HG02588 (cell line): ENCODE measurements at regions not wholly inside any gene's neighbourhood (a gene's known extent, or its start where the extent isn't known, plus 50 kb on each side); places are given as distances from the start of the nearest gene placed in this dataset.
"Not testable (repeated sequence)": the region's sequence is repeated elsewhere in the genome, so short reads cannot be mapped to it uniquely, and the experiment has no call there.

Source experiments
- ATAC-seq: cut with Tn5 transposase; IDR thresholded peaks from one replicate; pipeline ENCODE4 v1.9.1; 2021; ENCODE audit warnings: mild to moderate bottlenecking, moderate library complexity; ENCODE audit not compliant: unreplicated experiment

DNA sequence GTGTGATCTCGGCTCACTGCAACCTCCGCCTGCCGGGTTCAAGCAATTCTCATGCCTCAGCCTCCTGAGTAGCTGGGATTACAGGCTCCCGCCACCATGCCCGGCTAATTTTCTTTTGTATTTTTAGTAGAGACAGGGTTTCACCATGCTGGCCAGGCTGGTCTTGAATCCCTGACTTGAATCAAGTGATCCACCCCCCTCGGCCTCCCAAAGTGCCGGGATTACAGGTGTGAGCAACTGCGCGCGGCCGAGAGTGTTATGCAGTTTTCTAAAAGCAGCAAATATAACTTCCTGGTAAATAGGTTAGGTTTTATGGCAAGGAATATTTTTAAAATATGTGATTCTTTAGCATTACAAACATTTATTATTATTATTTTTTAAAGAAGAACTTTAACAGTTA is 592.8 kb upstream of the PRR20A start:
- ATAC-seq: not testable (repeated sequence)

DNA sequence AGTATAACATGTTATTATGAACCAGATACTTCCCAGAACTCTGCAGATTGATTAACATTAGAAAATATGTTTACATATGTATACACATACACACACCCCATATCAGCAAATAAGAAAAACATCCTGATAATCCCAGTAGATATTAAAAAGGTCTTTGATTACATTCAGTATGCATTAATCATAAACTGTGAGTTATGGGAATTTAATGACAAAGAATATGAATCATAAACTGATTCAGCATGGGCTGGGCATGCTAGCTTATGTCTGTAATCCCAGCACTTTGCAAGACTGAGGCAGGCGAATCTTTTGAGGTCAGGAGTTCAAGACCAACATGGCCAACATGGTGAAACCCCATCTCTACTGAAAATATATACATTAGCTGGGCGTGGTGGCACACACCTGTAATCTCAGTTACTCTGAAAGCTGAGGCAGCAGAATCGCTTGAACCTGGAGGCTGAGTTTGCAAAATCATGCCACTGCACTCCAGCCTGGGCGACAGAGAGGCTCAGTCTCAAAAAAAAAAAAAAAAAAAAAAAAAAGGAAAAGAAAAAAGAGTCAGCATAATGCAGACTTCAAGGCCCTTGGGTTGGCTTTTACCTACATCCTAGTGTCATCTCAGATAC is 581.9 kb upstream of the PRR20A start:
- no peak for ATAC-seq

- no peak for ATAC-seq
Observed at GRCh38 chr13:56561327-56561726, 579.4 kb upstream of the PRR20A start.

DNA sequence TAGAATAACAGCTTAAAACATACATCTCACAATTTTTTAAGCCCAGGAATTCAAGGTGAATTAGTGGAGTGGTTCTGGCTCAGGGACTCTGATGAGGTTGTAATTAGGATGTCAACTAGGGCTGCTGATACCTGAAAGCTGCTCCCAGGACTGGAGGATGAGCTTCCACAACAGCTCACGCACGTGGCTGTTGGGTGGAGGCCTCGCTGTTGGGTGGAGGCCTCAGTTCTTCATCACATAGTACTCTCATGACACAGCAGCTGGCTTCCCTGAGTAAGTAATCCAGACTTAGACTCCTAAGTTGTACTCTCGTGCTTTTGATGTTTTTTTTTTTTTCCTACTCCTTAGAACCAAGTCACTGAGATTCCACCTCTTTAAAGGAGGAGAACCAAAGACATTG is 577.1 kb upstream of the PRR20A start:
- no peak for ATAC-seq

DNA sequence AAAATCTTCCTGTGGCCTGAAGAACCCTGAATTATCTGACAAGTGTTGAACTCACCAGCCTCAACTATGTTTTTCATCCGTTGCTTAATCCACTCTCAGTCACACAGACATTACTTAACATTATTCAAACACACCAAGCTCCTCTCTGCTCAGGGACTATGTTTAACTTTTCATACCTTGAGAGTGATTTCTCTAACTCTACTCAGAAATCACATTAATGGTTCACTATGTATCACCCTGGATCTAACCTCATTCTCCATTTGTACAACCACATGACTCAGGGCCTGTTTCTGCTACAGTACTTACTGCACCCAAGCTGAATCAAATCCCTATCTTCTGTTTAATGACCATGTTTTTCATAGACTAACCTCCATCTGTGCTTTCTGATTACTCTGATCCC is 553.7 kb upstream of the PRR20A start:
- no peak for ATAC-seq

DNA sequence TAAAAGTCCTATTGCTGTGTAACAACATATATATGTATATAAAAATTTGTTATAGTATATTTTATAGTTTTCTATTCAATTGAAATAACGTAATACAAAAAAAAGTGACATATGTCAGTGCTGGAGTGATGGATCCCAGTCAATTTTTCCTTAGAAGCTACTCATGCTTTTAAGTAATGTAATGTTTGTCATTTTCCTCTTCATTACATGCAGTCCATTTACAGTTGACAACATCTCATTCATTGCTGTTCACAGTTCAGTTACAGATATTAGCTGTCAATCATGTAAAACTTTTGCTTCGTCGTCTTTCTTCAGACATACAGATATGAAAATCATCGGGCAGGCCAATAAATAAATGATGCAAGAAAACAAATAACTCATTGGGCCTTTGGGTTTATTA is 525.1 kb upstream of the PRR20A start:
- ATAC-seq: no peak

- ATAC-seq: no peak
Observed at GRCh38 chr13:56622840-56623239, 517.9 kb upstream of the PRR20A start.

- ATAC-seq: not testable (repeated sequence)
Observed at GRCh38 chr13:56628886-56629285, 511.8 kb upstream of the PRR20A start.

- not testable (repeated sequence) for ATAC-seq
Observed at GRCh38 chr13:56631060-56631459, 509.7 kb upstream of the PRR20A start.

GRCh38 chr13:56653043-56653442 is 487.7 kb upstream of the PRR20A start:
- no peak for ATAC-seq

DNA sequence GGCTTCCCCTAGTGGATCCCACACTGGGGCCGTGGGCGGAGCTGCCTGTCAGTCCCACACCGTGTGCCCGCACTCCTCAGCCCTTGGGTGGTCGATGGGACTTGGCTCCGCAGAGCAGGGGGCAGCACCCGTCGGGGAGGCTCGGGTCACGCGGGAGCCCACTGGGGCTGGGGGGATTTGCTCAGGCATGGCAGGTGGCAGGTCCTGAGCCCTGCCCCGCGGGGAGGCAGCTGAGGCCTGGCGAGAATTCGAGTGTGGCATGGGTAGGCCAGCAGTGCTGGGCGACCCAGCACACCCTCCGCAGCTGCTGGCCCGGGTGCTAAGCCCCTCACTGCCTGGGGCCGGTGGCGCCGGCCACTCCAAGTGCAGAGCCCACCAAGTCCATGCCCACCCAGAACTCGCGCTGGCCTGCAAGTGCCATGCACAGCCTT is 481.7 kb upstream of the PRR20A start:
- no peak for ATAC-seq

DNA sequence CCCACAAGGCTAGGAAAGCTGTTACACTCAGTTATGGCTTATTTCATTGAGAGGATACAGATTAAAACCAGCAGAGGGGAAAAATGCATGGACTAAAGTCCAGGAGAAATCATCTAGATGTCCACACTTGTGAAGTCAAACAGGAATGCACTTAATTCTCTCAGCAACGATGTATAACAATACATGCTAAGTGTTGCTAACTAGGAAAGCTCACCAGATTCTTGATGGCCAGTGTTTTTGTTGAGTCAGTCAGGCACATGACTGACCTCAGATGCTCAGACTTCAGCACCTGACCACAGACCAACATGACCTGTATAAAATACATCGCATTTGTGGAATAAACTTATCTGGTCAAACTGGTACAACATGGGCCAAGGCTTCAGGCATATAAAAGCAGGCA is 470.2 kb upstream of the PRR20A start:
- ATAC-seq: no peak

DNA sequence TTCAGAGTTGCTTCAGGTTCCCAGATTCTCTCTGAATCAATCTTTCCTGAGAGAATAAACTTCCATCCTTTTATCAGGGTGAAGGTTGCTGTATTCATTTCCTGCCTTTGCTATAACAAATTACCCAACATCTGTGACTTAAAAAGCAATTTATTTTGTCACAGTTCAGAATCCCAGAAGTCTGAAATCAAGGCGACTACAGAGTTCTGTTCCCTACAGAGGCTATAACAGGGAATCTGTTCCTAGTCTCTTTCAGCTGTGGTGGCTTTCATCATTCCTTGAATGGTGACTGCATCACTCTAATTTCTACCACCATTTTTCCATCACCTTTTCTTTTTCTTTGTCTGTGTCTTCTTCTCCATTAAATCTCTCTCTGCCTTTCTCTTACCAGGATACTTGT is 459.3 kb upstream of the PRR20A start:
- ATAC-seq: no peak

DNA sequence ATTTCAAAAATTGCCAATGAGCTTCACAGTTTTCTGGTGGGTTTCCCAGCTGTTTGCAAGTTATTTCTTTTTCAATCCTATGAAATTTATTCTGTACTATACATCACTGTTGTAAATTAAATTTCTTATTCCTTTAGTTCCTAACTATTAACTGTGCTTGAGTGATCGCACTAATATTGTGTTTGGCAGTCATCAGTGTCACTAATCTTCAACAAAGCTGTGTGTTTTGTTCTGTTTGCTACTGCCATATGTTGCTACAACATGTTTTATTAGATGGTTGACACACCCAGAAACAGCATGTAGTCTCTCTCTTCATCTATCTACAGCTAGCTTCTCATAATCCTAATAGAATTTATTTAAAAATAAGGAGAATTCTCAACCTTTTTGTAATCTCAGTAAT is 453.6 kb upstream of the PRR20A start:
- no peak for ATAC-seq

- ATAC-seq: no peak
Observed at GRCh38 chr13:56697011-56697410, 443.7 kb upstream of the PRR20A start.

- ATAC-seq: no peak
Observed at GRCh38 chr13:56700324-56700723, 440.4 kb upstream of the PRR20A start.

- ATAC-seq: no peak
Observed at GRCh38 chr13:56706485-56706884, 434.2 kb upstream of the PRR20A start.

- ATAC-seq: no peak
Observed at GRCh38 chr13:56713656-56714055, 427.1 kb upstream of the PRR20A start.

- ATAC-seq: no peak
Observed at GRCh38 chr13:56718791-56719190, 421.9 kb upstream of the PRR20A start.

DNA sequence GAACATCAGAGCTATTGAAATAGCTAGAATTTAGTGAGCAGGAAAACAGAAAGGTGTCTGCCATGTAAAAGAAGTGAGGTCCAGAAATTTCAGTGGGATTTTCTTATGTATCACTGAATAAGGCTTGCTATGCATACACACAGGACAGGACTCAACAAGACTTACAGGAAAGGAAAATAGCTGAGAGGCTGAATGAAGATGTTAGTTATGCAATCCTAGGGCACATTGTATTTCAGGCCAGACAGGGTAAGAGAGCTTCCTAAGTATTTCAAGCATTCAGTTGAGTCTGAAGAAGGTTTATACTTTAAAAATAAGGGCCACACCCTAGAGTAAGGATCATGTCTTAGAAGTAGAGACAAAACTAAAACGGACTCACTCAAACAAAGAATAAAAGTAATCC is 419.9 kb upstream of the PRR20A start:
- ATAC-seq: no peak

DNA sequence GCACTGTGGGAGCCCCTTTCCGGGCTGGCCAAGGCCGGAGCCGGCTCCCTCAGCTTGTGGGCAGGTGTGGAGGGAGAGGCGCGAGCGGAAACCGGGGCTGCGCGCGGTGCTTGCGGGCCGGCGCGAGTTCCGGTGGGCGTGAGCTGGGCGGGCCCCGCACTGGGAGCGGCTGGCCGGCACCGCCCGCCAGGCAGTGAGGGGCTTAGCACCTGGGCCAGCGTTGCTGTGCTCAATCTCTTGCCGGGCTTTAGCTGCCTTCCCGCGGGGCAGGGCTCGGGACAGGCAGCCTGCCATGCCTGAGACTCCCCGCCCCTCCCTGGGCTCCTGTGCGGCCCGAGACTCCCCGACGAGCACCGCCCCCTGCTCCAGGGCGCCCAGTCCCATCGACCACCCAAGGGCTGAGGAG is 405.2 kb upstream of the PRR20A start:
- ATAC-seq: no peak

GRCh38 chr13:56736966-56737365 is 403.8 kb upstream of the PRR20A start:
- ATAC-seq: no peak

GRCh38 chr13:56752636-56753035 is 388.1 kb upstream of the PRR20A start:
- no peak for ATAC-seq
